GM23338 (cell line): ENCODE measurements at regions not wholly inside any gene's neighbourhood (a gene's known extent, or its start where the extent isn't known, plus 50 kb on each side); places are given as distances from the start of the nearest gene placed in this dataset.

Experiments
- ATAC-seq: fragments of 200-7000 bp; cut with Tn5 transposase; 3 replicates; pipeline ENCODE4 v1.9.1; 2020
- DNase-seq: peaks from one replicate; pipeline ENCODE4 v3.0.0-alpha.2; 2015; ENCODE audit warnings: low spot score
- H2AFZ ChIP-seq: fragments of 200-600 bp; sonication (generic); 2 replicates; pipeline ENCODE4 v1.8.0; 2016; ENCODE audit warnings: antibody characterized with exemption, mild to moderate bottlenecking, moderate library complexity
- H3F3A ChIP-seq: fragments of 200-600 bp; sonication (generic); replicated peaks from 2 replicates; pipeline ENCODE4 v1.8.0; 2017; ENCODE audit warnings: antibody characterized with exemption, mixed run types, low read depth
- H3K27ac ChIP-seq: fragments of 200-600 bp; sonication (generic); 2 replicates; pipeline ENCODE4 v1.6.1; 2016; ENCODE audit warnings: low read depth
- H3K27me3 ChIP-seq: fragments of 200-600 bp; sonication (generic); 2 replicates; pipeline ENCODE4 v1.8.0; 2016; ENCODE audit warnings: mild to moderate bottlenecking, mixed run types, moderate library complexity; ENCODE audit not compliant: insufficient read depth
- H3K36me3 ChIP-seq: fragments of 200-600 bp; sonication (generic); 2 replicates; pipeline ENCODE4 v1.8.0; 2016; ENCODE audit warnings: mild to moderate bottlenecking; ENCODE audit not compliant: insufficient read depth
- H3K4me1 ChIP-seq: fragments of 200-600 bp; sonication (generic); 2 replicates; pipeline ENCODE4 v1.8.0; 2016; ENCODE audit warnings: mild to moderate bottlenecking, moderate library complexity; ENCODE audit not compliant: insufficient read depth
- H3K4me2 ChIP-seq: fragments of 200-600 bp; sonication (generic); 2 replicates; pipeline ENCODE4 v1.7.1; 2017; ENCODE audit warnings: mixed run types
- H3K4me3 ChIP-seq: fragments of 200-600 bp; sonication (generic); 2 replicates; pipeline ENCODE4 v1.6.1; 2016; ENCODE audit warnings: mixed run types
- H3K79me2 ChIP-seq: fragments of 200-600 bp; sonication (generic); replicated peaks from 2 replicates; pipeline ENCODE4 v1.8.0; 2017; ENCODE audit warnings: mild to moderate bottlenecking; ENCODE audit not compliant: insufficient read depth
- H3K9me2 ChIP-seq: fragments of 200-600 bp; sonication (generic); 2 replicates; pipeline ENCODE4 v1.8.0; 2017; ENCODE audit not compliant: insufficient read depth
- H4K20me1 ChIP-seq: fragments of 200-600 bp; sonication (generic); replicated peaks from 2 replicates; pipeline ENCODE4 v1.8.0; 2017; ENCODE audit warnings: mild to moderate bottlenecking; ENCODE audit not compliant: insufficient read depth
- H3K27ac Mint-ChIP-seq: 2 replicates; pipeline ENCODE4 v1.8.0; 2020; ENCODE audit warnings: inconsistent platforms, mild to moderate bottlenecking, moderate library complexity, mixed read lengths
- H3K27me3 Mint-ChIP-seq: 3 replicates; pipeline ENCODE4 v1.8.0; 2022; ENCODE audit warnings: low read depth, mild to moderate bottlenecking, moderate library complexity, mixed read lengths, inconsistent platforms; ENCODE audit not compliant: insufficient read depth, poor library complexity
- H3K36me3 Mint-ChIP-seq: 3 replicates; pipeline ENCODE4 v1.8.0; 2021; ENCODE audit warnings: low read depth, mild to moderate bottlenecking, inconsistent platforms, moderate library complexity, mixed read lengths
- H3K4me1 Mint-ChIP-seq: 3 replicates; pipeline ENCODE4 v1.8.0; 2020; ENCODE audit warnings: mild to moderate bottlenecking, inconsistent platforms, mixed read lengths
- H3K4me3 Mint-ChIP-seq: 3 replicates; pipeline ENCODE4 v1.8.0; 2021; ENCODE audit warnings: moderate library complexity, mild to moderate bottlenecking, inconsistent platforms, mixed read lengths
- H3K9me3 Mint-ChIP-seq: 3 replicates; pipeline ENCODE4 v1.8.0; 2020; ENCODE audit warnings: moderate library complexity, mild to moderate bottlenecking, inconsistent platforms, mixed read lengths
- CREB1 ChIP-seq: fragments of 250-450 bp; sonication (Bioruptor Pico); IDR thresholded peaks from 2 replicates; pipeline ENCODE4 v1.5.0; 2020; ENCODE audit warnings: low read depth, mild to moderate bottlenecking, moderate library complexity
- EZH2 ChIP-seq: fragments of 200-600 bp; sonication (generic); IDR thresholded peaks from one replicate; pipeline ENCODE4 v1.8.0; 2017; ENCODE audit warnings: antibody characterized with exemption, mild to moderate bottlenecking, low read depth; ENCODE audit not compliant: unreplicated experiment
- EZH2phosphoT487 ChIP-seq: fragments of 200-600 bp; sonication (generic); IDR thresholded peaks from one replicate; pipeline ENCODE4 v1.8.1; 2018; ENCODE audit warnings: antibody characterized with exemption; ENCODE audit not compliant: unreplicated experiment
- POLR2AphosphoS5 ChIP-seq: IDR thresholded peaks from 2 replicates; pipeline ENCODE4 v1.6.1; 2016; ENCODE audit warnings: antibody characterized with exemption, low read depth
- STAT1 ChIP-seq: IDR thresholded peaks from one replicate; pipeline ENCODE4 v1.6.1; 2016; ENCODE audit warnings: antibody characterized with exemption; ENCODE audit not compliant: unreplicated experiment
- ZNF331 ChIP-seq: fragments of 250-450 bp; sonication (Bioruptor Pico); IDR thresholded peaks from 2 replicates; pipeline ENCODE4 v1.5.0; 2020; ENCODE audit warnings: low read depth, mild to moderate bottlenecking, moderate library complexity
- TF ChIP-seq, protein P1 (sequence below): fragments of 250-450 bp; sonication (Bioruptor Pico); IDR thresholded peaks from 2 replicates; pipeline ENCODE4 v1.5.0; 2020; ENCODE audit warnings: mild to moderate bottlenecking, moderate library complexity
- TF ChIP-seq, protein P2 (sequence below): IDR thresholded peaks from one replicate; pipeline ENCODE4 v1.6.1; 2018; ENCODE audit warnings: antibody characterized with exemption; ENCODE audit not compliant: unreplicated experiment
- TF ChIP-seq, protein P3 (sequence below), 2 experiments: fragments of 200-600 bp in 1 of 2; sonication (generic) in 1 of 2; conservative IDR thresholded peaks; 2 replicates each; pipeline versions ENCODE4 v1.5.1 to v1.6.1; 2016 to 2017; ENCODE audit warnings: antibody characterized with exemption in 2 of 2, low read depth in 2 of 2, mild to moderate bottlenecking in 2 of 2, moderate library complexity in 1 of 2

DNA sequence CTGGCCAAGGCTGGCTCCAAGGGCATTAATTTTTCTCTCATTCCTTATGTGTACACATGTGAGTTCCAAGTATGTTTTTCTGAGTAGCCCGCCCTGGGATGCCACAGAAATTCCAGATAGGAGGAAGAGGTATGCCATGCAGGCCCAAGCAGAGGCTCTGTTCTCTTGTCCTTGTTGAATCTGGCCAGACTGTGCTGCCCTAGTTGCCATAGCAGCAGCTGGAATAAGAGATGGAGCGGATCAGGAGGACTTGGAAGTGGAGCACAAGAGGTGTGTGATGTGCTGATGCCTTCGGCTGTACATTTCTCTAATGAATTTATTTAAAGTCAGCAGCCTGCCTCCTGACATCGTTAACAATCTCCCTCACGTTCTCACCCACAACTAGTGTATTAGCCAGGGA is 235.6 kb upstream of the RPS23 start:
- Histone ChIP-seq H3K4me1 (peaks cover 13% of the 10 kb centered on the region; the same call in 1 of the 2 replicates), H3K27me3 (no peaks in the 10 kb centered on the region), H3K27ac (no peak overlapping the region), H3K36me3 (no peaks in the 10 kb centered on the region), H3K4me3 (no peak overlapping the region), H3K79me2 (no peaks in the 10 kb centered on the region), H2AFZ (no peak overlapping the region), H3K4me2 (no peak overlapping the region), H3F3A (no peaks in the 10 kb centered on the region), H3K9me2 (0 out of 2 replicates have a peak, but pooled peaks cover 4% of the 10 kb centered on the region), H4K20me1 (no peaks in the 10 kb centered on the region)
- peaks cover 20% of the 10 kb centered on the region for H3K4me1 Mint-ChIP-seq
- H3K36me3 Mint-ChIP-seq, result no peaks in the 10 kb centered on the region
- H3K27ac Mint-ChIP-seq, result peak overlapping the region; percentile 66; the same call in 1 of the 2 replicates
- peaks cover 2% of the 10 kb centered on the region for H3K27me3 Mint-ChIP-seq
- no peak overlapping the region for H3K4me3 Mint-ChIP-seq
- no peaks in the 10 kb centered on the region for H3K9me3 Mint-ChIP-seq
- DNase-seq (peak; percentile 51), ATAC-seq (peak; percentile 83)
- TF ChIP-seq, protein P1, sequence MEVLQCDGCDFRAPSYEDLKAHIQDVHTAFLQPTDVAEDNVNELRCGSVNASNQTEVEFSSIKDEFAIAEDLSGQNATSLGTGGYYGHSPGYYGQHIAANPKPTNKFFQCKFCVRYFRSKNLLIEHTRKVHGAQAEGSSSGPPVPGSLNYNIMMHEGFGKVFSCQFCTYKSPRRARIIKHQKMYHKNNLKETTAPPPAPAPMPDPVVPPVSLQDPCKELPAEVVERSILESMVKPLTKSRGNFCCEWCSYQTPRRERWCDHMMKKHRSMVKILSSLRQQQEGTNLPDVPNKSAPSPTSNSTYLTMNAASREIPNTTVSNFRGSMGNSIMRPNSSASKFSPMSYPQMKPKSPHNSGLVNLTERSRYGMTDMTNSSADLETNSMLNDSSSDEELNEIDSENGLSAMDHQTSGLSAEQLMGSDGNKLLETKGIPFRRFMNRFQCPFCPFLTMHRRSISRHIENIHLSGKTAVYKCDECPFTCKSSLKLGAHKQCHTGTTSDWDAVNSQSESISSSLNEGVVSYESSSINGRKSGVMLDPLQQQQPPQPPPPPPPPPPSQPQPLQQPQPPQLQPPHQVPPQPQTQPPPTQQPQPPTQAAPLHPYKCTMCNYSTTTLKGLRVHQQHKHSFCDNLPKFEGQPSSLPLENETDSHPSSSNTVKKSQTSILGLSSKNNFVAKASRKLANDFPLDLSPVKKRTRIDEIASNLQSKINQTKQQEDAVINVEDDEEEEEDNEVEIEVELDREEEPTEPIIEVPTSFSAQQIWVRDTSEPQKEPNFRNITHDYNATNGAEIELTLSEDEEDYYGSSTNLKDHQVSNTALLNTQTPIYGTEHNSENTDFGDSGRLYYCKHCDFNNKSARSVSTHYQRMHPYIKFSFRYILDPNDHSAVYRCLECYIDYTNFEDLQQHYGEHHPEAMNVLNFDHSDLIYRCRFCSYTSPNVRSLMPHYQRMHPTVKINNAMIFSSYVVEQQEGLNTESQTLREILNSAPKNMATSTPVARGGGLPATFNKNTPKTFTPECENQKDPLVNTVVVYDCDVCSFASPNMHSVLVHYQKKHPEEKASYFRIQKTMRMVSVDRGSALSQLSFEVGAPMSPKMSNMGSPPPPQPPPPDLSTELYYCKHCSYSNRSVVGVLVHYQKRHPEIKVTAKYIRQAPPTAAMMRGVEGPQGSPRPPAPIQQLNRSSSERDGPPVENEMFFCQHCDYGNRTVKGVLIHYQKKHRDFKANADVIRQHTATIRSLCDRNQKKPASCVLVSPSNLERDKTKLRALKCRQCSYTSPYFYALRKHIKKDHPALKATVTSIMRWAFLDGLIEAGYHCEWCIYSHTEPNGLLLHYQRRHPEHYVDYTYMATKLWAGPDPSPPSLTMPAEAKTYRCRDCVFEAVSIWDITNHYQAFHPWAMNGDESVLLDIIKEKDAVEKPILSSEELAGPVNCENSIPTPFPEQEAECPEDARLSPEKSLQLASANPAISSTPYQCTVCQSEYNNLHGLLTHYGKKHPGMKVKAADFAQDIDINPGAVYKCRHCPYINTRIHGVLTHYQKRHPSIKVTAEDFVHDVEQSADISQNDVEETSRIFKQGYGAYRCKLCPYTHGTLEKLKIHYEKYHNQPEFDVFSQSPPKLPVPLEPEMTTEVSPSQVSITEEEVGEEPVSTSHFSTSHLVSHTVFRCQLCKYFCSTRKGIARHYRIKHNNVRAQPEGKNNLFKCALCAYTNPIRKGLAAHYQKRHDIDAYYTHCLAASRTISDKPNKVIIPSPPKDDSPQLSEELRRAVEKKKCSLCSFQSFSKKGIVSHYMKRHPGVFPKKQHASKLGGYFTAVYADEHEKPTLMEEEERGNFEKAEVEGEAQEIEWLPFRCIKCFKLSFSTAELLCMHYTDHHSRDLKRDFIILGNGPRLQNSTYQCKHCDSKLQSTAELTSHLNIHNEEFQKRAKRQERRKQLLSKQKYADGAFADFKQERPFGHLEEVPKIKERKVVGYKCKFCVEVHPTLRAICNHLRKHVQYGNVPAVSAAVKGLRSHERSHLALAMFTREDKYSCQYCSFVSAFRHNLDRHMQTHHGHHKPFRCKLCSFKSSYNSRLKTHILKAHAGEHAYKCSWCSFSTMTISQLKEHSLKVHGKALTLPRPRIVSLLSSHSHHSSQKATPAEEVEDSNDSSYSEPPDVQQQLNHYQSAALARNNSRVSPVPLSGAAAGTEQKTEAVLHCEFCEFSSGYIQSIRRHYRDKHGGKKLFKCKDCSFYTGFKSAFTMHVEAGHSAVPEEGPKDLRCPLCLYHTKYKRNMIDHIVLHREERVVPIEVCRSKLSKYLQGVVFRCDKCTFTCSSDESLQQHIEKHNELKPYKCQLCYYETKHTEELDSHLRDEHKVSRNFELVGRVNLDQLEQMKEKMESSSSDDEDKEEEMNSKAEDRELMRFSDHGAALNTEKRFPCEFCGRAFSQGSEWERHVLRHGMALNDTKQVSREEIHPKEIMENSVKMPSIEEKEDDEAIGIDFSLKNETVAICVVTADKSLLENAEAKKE (CRISPR knock-in tag), result no peak
- TF ChIP-seq EZH2 (no peak), POLR2AphosphoS5 (no peak), ZNF331 (no peak), STAT1 (no peak), EZH2phosphoT487 (no peak), CREB1 (CRISPR knock-in tag) (no peak)
- TF ChIP-seq, protein P2, sequence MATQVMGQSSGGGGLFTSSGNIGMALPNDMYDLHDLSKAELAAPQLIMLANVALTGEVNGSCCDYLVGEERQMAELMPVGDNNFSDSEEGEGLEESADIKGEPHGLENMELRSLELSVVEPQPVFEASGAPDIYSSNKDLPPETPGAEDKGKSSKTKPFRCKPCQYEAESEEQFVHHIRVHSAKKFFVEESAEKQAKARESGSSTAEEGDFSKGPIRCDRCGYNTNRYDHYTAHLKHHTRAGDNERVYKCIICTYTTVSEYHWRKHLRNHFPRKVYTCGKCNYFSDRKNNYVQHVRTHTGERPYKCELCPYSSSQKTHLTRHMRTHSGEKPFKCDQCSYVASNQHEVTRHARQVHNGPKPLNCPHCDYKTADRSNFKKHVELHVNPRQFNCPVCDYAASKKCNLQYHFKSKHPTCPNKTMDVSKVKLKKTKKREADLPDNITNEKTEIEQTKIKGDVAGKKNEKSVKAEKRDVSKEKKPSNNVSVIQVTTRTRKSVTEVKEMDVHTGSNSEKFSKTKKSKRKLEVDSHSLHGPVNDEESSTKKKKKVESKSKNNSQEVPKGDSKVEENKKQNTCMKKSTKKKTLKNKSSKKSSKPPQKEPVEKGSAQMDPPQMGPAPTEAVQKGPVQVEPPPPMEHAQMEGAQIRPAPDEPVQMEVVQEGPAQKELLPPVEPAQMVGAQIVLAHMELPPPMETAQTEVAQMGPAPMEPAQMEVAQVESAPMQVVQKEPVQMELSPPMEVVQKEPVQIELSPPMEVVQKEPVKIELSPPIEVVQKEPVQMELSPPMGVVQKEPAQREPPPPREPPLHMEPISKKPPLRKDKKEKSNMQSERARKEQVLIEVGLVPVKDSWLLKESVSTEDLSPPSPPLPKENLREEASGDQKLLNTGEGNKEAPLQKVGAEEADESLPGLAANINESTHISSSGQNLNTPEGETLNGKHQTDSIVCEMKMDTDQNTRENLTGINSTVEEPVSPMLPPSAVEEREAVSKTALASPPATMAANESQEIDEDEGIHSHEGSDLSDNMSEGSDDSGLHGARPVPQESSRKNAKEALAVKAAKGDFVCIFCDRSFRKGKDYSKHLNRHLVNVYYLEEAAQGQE, result no peak
- TF ChIP-seq, protein P3, sequence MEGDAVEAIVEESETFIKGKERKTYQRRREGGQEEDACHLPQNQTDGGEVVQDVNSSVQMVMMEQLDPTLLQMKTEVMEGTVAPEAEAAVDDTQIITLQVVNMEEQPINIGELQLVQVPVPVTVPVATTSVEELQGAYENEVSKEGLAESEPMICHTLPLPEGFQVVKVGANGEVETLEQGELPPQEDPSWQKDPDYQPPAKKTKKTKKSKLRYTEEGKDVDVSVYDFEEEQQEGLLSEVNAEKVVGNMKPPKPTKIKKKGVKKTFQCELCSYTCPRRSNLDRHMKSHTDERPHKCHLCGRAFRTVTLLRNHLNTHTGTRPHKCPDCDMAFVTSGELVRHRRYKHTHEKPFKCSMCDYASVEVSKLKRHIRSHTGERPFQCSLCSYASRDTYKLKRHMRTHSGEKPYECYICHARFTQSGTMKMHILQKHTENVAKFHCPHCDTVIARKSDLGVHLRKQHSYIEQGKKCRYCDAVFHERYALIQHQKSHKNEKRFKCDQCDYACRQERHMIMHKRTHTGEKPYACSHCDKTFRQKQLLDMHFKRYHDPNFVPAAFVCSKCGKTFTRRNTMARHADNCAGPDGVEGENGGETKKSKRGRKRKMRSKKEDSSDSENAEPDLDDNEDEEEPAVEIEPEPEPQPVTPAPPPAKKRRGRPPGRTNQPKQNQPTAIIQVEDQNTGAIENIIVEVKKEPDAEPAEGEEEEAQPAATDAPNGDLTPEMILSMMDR (conservative IDR thresholded peaks at IDR 0.05; ENCODE audit: low read depth in 2 of 2), result no peak
